HG02840 (cell line): ENCODE measurements at regions not wholly inside any gene's neighbourhood (a gene's known extent, or its start where the extent isn't known, plus 50 kb on each side); places are given as distances from the start of the nearest gene placed in this dataset.
"Not testable (repeated sequence)": the region's sequence is repeated elsewhere in the genome, so short reads cannot be mapped to it uniquely, and the experiment has no call there.

Experiments
- ATAC-seq: cut with Tn5 transposase; IDR thresholded peaks from one replicate; pipeline ENCODE4 v1.9.1; 2021; ENCODE audit warnings: mild to moderate bottlenecking, moderate library complexity, moderate number of reproducible peaks; ENCODE audit not compliant: unreplicated experiment, low FRiP score

GRCh38 chr5:91643797-91644196 is 260.7 kb upstream of the ARRDC3 start:
- ATAC-seq, result no peak

DNA sequence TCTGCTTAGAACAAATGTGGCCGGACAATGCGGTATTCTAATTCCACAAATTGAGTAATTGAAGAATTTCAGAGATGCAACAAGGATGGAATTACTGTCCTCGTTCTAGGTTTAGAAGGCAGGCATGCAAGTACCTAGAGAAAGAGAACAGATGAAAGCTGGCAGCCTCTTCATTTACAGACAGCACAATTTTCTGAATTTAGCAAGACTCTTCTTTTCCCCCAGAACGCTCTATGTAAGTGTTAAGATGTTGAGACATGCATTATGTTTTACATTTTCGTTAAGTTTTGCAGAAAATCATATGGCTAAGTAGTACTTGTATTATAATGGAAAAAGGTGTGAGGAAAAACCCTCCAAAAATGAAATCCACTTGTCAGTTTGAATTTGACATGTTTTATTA is 259.5 kb upstream of the ARRDC3 start:
- no peak for ATAC-seq

DNA sequence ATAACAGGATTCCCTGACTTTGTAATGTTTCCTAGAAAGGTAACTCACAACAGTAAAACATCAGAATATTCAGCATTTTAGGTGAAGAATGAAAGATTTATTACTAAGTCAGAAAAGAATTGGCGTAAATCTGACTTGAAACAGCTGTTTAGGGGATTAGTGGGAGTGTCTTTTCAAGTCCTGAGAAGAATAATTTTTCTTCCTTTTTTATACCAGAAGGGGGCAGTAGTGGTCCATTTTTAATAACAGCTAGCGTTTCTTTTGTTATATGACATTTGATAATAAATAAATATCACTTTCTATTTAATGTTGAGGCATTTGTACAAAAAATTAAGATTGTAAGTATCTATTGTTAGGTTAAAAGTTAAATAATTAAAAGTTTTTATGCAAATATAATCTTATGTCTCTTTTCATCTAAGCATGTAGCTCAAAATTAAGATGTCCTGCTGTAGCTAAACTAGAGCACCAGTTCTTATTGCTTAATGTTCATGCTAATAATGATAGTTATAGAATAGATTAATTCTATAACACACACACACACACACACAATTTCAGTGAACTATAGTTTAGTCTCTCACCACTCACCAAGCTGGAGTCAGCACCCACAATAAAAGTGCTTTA is 258.7 kb upstream of the ARRDC3 start:
- ATAC-seq, result no peak

DNA sequence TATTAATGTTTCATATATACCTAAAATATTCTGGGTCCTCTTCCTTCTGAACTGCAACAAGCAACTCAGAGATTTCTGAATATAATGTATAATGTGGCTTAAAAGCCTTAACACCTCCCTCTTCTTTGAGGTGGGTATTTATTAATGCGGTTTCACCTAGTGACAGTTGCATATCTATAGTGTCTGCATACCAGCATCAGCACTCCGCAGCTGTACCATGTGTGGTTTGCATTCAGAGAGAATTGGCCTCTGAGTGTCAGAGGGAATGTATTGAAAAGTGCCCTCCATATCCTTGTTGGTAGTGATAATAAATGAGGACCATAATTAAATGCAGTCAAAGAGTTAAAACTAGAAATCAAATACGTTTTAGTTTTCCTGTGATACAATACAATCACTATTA is 256.6 kb upstream of the ARRDC3 start:
- ATAC-seq, result no peak

GRCh38 chr5:91638010-91638409 is 254.9 kb upstream of the ARRDC3 start:
- ATAC-seq, result no peak

- ATAC-seq, result no peak
Measured at GRCh38 chr5:91635950-91636734, 253.0 kb upstream of the ARRDC3 start.

- no peak for ATAC-seq
Measured at GRCh38 chr5:91632871-91633270, 249.8 kb upstream of the ARRDC3 start.

GRCh38 chr5:91611746-91612145 is 228.6 kb upstream of the ARRDC3 start:
- ATAC-seq, result no peak

- ATAC-seq, result no peak
Measured at GRCh38 chr5:91607675-91608074, 224.6 kb upstream of the ARRDC3 start.

- ATAC-seq, result no peak
Measured at GRCh38 chr5:91599863-91600262, 216.7 kb upstream of the ARRDC3 start.

DNA sequence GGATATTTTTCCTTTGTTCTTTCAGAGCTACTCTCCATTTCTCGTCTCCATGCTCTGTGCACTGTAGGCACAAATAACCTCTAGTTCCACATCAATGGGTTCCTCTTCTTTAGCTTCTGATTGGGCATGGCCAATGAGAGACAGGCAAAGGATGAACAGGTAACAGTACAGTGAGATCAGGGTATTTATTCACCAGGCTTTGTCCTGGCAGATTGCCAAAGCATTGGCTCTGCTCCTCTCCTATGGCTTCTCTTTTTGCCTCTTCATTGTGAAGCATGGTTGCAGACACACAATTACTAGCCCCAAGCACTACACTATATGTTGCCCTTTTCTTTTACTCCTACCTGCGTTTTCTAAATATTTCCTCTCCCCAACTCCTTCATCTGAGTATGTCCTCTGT is 215.1 kb upstream of the ARRDC3 start:
- ATAC-seq, result no peak

DNA sequence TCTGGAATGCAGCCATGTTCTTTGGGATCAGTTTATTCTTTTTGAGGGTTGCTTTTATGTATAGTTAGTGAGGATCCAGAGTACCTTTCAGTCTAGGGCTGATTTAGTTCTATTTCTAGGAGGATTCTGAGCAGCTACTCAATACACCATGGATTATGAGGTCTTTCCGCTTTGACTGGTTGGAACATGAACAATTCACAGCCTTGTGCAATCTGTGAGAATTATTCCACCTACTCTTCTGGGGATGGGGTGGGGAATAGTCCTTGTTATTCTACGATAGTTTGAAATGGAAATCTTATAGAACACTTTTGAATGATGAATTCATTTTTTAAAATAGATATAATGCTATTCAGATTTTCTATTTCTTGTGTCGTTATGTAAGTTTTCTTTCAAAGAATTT is 212.3 kb upstream of the ARRDC3 start:
- ATAC-seq, result no peak

GRCh38 chr5:91591076-91591475 is 208.0 kb upstream of the ARRDC3 start:
- no peak for ATAC-seq

GRCh38 chr5:91586232-91586631 is 203.1 kb upstream of the ARRDC3 start:
- ATAC-seq, result no peak

GRCh38 chr5:91584352-91584751 is 201.2 kb upstream of the ARRDC3 start:
- no peak for ATAC-seq

- not testable (repeated sequence) for ATAC-seq
Measured at GRCh38 chr5:91566012-91566411, 182.9 kb upstream of the ARRDC3 start.

GRCh38 chr5:91562922-91563321 is 179.8 kb upstream of the ARRDC3 start:
- no peak for ATAC-seq

DNA sequence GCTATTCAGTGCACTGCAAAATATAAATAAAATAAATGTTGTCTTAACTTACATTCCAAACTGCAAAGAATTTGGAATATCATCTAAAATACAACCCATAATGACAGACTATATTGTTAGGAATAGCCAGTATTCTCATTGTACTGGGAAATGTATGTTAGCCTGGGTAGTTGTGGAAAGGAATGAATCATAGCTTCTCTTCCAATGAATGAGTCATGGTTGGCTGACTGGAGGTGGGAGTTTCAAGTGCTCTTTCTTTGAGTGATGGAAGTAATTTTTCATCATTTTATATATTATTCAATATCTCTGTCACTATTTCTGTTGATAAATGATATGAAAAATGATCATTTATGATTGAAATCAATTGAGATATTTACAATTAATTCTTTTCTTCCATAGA is 158.6 kb upstream of the ARRDC3 start:
- ATAC-seq, result no peak

GRCh38 chr5:91538179-91538578 is 155.1 kb upstream of the ARRDC3 start:
- ATAC-seq, result no peak

GRCh38 chr5:91535499-91535898 is 152.4 kb upstream of the ARRDC3 start:
- no peak for ATAC-seq

DNA sequence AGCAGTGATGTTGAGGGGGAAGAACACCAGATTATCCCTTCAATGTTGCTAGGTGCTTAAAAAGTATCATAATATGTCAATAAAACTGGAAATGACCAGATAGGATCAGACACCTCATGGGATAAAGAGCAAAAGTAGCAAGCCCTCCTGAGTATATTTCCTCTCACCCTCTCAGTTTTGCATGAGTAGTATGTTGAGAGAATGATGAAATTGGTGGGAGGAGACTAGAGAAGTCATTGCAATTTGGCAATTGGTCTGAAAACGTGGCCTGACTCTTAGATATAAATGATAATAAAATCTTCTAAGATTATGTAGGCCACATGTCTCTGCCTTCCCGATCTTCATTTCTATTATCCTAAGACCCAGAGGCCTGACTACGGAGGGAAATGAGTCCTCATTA is 151.2 kb upstream of the ARRDC3 start:
- no peak for ATAC-seq

- ATAC-seq, result no peak
Measured at GRCh38 chr5:91532779-91533178, 149.7 kb upstream of the ARRDC3 start.
